Stomach (tissue), 8 donors: ENCODE measurements at regions not wholly inside any gene's neighbourhood (a gene's known extent, or its start where the extent isn't known, plus 50 kb on each side); places are given as distances from the start of the nearest gene placed in this dataset.

ENCODE experiments used
- DNase-seq, 2 donors: peaks; one replicate each; pipeline versions ENCODE4 v3.0.0 to v3.0.0-alpha.2; 2013 to 2019
- H3K27ac ChIP-seq, 5 donors: fragments of 200-600 bp in 4 of 5; sonication (generic) in 4 of 5; one replicate each; pipeline ENCODE4 v1.5.1; 2013 to 2019; ENCODE audit warnings: mild to moderate bottlenecking in 1 of 5, moderate library complexity in 1 of 5
- H3K27me3 ChIP-seq, 3 donors: fragments of 200-600 bp; sonication (generic); one replicate each; pipeline ENCODE4 v1.5.1; 2017 to 2019; ENCODE audit warnings: mixed run types in 1 of 3
- H3K36me3 ChIP-seq, 4 donors: fragments of 200-600 bp; sonication (generic); 1 replicate in 3 of 4; 2 replicates in 1 of 4; pipeline ENCODE4 v1.5.1; 2016 to 2019
- H3K4me1 ChIP-seq, 4 donors: fragments of 200-600 bp; sonication (generic); one replicate each; pipeline ENCODE4 v1.5.1; 2016 to 2019
- H3K4me3 ChIP-seq, 4 donors: fragments of 200-600 bp; sonication (generic) in 3 of 4; one replicate each; pipeline ENCODE4 v1.5.1; 2016 to 2019; ENCODE audit warnings: mild to moderate bottlenecking in 1 of 4
- H3K9me3 ChIP-seq, 4 donors: fragments of 200-600 bp; sonication (generic); one replicate each; pipeline ENCODE4 v1.5.1; 2016 to 2019
- EP300 ChIP-seq: sonication (generic); formaldehyde crosslinking; IDR thresholded peaks from one replicate; pipeline ENCODE4 v1.6.1; 2017; ENCODE audit warnings: antibody characterized with exemption
- POLR2A ChIP-seq, 4 donors: fragments of 450-650 bp; IDR thresholded peaks; one replicate each; pipeline ENCODE4 v1.6.1; 2016; ENCODE audit warnings: antibody characterized with exemption in 4 of 4, control low read depth in 2 of 4, mild to moderate bottlenecking in 1 of 4, moderate library complexity in 1 of 4
- POLR2AphosphoS5 ChIP-seq, 3 donors: sonication (generic); formaldehyde crosslinking; IDR thresholded peaks; one replicate each; pipeline ENCODE4 v1.6.1; 2016; ENCODE audit warnings: antibody characterized with exemption in 3 of 3
- WGBS, 5 donors: extraction: QIAGEN DNeasy Blood & Tissue Kit in 3 of 5; methylation state at CpG; one replicate each; pipeline versions ENCODE4 v1.1.5 to v1.1.7; 2013 to 2018; 5-methylcytosine and 5-hydroxymethylcytosine counted together
- intact Hi-C: fragments of 100-400 bp; cut with DNase I; formaldehyde crosslinking; loops from one replicate; pipeline ENCODE4 v1.15.1; 2023; ENCODE audit warnings: low total_unique reads
- TF ChIP-seq, protein P1 (sequence below), 7 experiments: fragments of 450-650 bp in 4 of 7; fragments of 200-600 bp in 3 of 7; sonication (generic) in 3 of 7; IDR thresholded peaks; one replicate each; pipeline ENCODE4 v1.5.1; 2016 to 2019; ENCODE audit warnings: antibody characterized with exemption in 7 of 7, control low read depth in 2 of 7, mild to moderate bottlenecking in 1 of 7
- donor health status: healthy with polysubstance abuse.
- donor health status: Bipolar disorder and iron deficiency.
- donor health status: healthy.

DNA sequence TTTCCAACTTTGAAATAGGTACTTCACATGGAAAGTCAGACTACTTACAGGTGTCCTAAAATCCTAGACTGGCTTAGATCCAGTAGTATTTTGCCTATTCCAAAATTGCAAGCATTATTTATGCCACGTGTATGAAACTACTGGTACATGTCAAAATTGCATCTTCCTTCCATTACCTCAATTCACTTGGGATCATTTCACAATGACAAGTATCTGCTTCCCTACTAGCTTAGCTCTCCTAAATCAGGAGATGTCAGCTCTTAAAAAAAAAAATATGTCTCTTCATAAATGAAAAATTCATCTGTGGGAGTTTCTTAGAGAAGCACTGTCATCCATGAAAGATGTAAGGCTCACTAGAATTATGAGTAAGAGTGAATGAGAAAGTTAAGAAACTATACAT lies 466.6 kb upstream of the MANEA start:
- intact Hi-C loops, result no loop called here
- no peak overlapping the region for H3K4me3 ChIP-seq
- H3K9me3 ChIP-seq, result no peaks in the 10 kb centered on the region
- no peak for TF ChIP-seq POLR2A (IDR thresholded peaks at IDR 0.05)
- TF ChIP-seq, protein P1, sequence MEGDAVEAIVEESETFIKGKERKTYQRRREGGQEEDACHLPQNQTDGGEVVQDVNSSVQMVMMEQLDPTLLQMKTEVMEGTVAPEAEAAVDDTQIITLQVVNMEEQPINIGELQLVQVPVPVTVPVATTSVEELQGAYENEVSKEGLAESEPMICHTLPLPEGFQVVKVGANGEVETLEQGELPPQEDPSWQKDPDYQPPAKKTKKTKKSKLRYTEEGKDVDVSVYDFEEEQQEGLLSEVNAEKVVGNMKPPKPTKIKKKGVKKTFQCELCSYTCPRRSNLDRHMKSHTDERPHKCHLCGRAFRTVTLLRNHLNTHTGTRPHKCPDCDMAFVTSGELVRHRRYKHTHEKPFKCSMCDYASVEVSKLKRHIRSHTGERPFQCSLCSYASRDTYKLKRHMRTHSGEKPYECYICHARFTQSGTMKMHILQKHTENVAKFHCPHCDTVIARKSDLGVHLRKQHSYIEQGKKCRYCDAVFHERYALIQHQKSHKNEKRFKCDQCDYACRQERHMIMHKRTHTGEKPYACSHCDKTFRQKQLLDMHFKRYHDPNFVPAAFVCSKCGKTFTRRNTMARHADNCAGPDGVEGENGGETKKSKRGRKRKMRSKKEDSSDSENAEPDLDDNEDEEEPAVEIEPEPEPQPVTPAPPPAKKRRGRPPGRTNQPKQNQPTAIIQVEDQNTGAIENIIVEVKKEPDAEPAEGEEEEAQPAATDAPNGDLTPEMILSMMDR (IDR thresholded peaks at IDR 0.05), result no peak
- TF ChIP-seq POLR2AphosphoS5 (IDR thresholded peaks at IDR 0.05), result no peak
- TF ChIP-seq EP300, result no peak
- WGBS, 5 donors, result 28 to 51% (median 38%) methylated on average over 1 of the region's 1 CpG
- DNase-seq, result no peak
- no peaks in the 10 kb centered on the region for H3K27me3 ChIP-seq
- no peaks in the 10 kb centered on the region for H3K4me1 ChIP-seq
- no peaks in the 10 kb centered on the region for H3K36me3 ChIP-seq
- H3K27ac ChIP-seq, result no peak overlapping the region

DNA sequence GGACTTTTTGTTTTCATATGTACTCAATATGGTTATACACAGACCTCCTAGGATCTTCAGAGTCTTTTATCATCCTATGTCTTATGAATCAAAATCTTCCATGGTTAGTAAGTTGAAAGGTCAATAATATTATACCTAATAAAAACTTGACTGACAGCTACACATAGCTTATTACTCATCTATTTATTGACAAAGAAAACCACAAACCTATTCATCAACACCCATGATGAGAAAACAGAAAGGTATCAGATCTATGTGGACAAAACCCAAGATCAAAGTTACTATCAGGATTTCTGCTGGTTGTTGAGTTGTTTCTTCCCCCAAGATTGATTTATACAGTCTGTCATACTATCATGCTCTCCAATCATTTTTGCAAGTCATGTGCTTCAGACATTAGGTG lies 460.1 kb upstream of the MANEA start:
- Histone ChIP-seq H3K36me3 (no peaks in the 10 kb centered on the region), H3K4me1 (no peaks in the 10 kb centered on the region), H3K27me3 (no peaks in the 10 kb centered on the region), H3K27ac (no peak overlapping the region), H3K9me3 (no peaks in the 10 kb centered on the region), H3K4me3 (no peak overlapping the region)
- intact Hi-C loops, result no loop called here
- TF ChIP-seq, protein P1 (IDR thresholded peaks at IDR 0.05), result no peak
- TF ChIP-seq EP300, result no peak
- TF ChIP-seq POLR2A (IDR thresholded peaks at IDR 0.05), result no peak
- TF ChIP-seq POLR2AphosphoS5 (IDR thresholded peaks at IDR 0.05), result no peak
- DNase-seq, result no peak

DNA sequence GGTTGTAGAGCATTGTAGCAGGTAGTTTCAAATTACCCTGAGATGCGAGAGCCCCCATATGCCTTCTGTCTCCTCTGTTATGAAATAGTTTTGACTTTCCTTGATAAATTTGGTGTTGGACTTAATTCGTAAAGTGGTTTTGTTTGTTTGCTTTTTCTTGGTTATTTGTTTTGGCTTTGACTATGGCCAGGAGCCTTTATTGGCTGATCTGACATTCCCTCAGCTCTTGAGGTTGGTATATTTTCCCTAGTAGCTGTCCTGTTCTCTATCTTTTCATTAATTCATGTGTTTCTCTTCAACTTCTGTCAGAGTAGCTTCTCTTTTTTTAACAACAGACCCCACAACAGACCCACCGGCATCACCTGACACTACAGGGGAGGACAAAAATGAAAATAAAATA lies 457.4 kb upstream of the MANEA start:
- no peak for DNase-seq
- TF ChIP-seq POLR2AphosphoS5 (IDR thresholded peaks at IDR 0.05), result no peak
- TF ChIP-seq POLR2A (IDR thresholded peaks at IDR 0.05), result no peak
- no peak for TF ChIP-seq EP300
- Histone ChIP-seq H3K36me3 (no peaks in the 10 kb centered on the region), H3K4me1 (no peaks in the 10 kb centered on the region), H3K27ac (no peak overlapping the region), H3K9me3 (no peaks in the 10 kb centered on the region), H3K4me3 (no peak overlapping the region), H3K27me3 (no peaks in the 10 kb centered on the region)
- 69 to 84% (median 72%) methylated on average over 3 of the region's 3 CpGs for WGBS, 5 donors
- intact Hi-C loops, result no loop called here

GRCh38 chr6:95120984-95121383 lies 456.4 kb upstream of the MANEA start:
- intact Hi-C loops, result no loop called here
- Histone ChIP-seq H3K27me3 (no peaks in the 10 kb centered on the region), H3K4me1 (no peaks in the 10 kb centered on the region), H3K27ac (no peak overlapping the region), H3K4me3 (no peak overlapping the region), H3K36me3 (no peaks in the 10 kb centered on the region), H3K9me3 (no peaks in the 10 kb centered on the region)
- 63 to 75% (median 71%) methylated on average over 4 of the region's 4 CpGs for WGBS, 5 donors
- TF ChIP-seq POLR2AphosphoS5 (IDR thresholded peaks at IDR 0.05) (no peak), POLR2A (IDR thresholded peaks at IDR 0.05) (no peak), EP300 (no peak)
- TF ChIP-seq, protein P1 (IDR thresholded peaks at IDR 0.05), result no peak
- DNase-seq, result no peak

DNA sequence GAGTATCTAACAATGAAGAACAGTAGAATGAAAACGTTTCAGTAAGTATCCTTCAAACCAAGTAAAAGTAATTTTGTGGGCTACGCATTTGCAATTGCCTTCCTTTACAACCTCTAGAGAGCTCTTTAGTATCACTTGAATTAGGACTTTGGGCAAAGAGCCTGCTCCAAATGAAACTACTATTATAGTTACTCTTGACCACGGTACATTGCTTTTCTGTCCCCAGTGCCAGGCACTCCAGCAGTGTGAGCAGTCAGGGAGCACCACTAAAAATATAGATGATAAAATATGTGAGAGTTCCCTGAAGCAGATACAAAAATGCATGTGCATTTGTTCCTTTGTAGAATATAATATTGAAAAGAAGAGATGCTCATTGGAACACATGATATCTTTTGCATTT lies 450.1 kb upstream of the MANEA start:
- Histone ChIP-seq H3K4me3 (no peak overlapping the region), H3K27ac (no peak overlapping the region), H3K36me3 (no peaks in the 10 kb centered on the region), H3K27me3 (no peaks in the 10 kb centered on the region), H3K4me1 (no peaks in the 10 kb centered on the region), H3K9me3 (no peaks in the 10 kb centered on the region)
- DNase-seq, result no peak
- TF ChIP-seq POLR2AphosphoS5 (IDR thresholded peaks at IDR 0.05) (no peak), EP300 (no peak), POLR2A (IDR thresholded peaks at IDR 0.05) (no peak)
- TF ChIP-seq, protein P1 (IDR thresholded peaks at IDR 0.05), result no peak
- 69 to 78% (median 78%) methylated on average over 3 of the region's 3 CpGs for WGBS, 5 donors
- intact Hi-C loops, result no loop called here
